ENCODE measurements at regions not wholly inside any gene's neighbourhood (a gene's known extent, or its start where the extent isn't known, plus 50 kb on each side); places are given as distances from the start of the nearest gene placed in this dataset.

- no peak for TF ChIP-seq POLR2AphosphoS5 (IDR thresholded peaks at IDR 0.05)
- TF ChIP-seq CTCF (IDR thresholded peaks at IDR 0.05), result no peak
Measured at GRCh38 chr1:157240495-157241184, 102.4 kb upstream of the ETV3 start.

Data from prostate gland (tissue), 2 donors.